Tibial nerve (tissue), 3 donors: ENCODE measurements at regions not wholly inside any gene's neighbourhood (a gene's known extent, or its start where the extent isn't known, plus 50 kb on each side); places are given as distances from the start of the nearest gene placed in this dataset.

Experiments
- CTCF ChIP-seq, 5 experiments: fragments of 200-600 bp in 3 of 5; fragments of 450-650 bp in 2 of 5; sonication (generic) in 3 of 5; IDR thresholded peaks; one replicate each; pipeline ENCODE4 v1.5.1; 2016 to 2019; ENCODE audit warnings: antibody characterized with exemption in 5 of 5, mild to moderate bottlenecking in 3 of 5, moderate library complexity in 2 of 5
- POLR2A ChIP-seq, 2 donors: fragments of 450-650 bp; IDR thresholded peaks; one replicate each; pipeline ENCODE4 v1.6.1; 2017; ENCODE audit warnings: antibody characterized with exemption in 2 of 2, mild to moderate bottlenecking in 2 of 2, moderate library complexity in 2 of 2

GRCh38 chr5:100276071-100276470 lies 259.1 kb upstream of the FAM174A start:
- TF ChIP-seq CTCF (IDR thresholded peaks at IDR 0.05) (no peak), POLR2A (IDR thresholded peaks at IDR 0.05) (no peak)
